NCI-H2029 treated with DMSO at 0.1 percent for 48 hours (cell line): ENCODE measurements at regions not wholly inside any gene's neighbourhood (a gene's known extent, or its start where the extent isn't known, plus 50 kb on each side); places are given as distances from the start of the nearest gene placed in this dataset.
A peak's percentile ranks its signal among the peaks of the same experiment; 100 is the strongest.
"Not testable (repeated sequence)": the region's sequence is repeated elsewhere in the genome, so short reads cannot be mapped to it uniquely, and the experiment has no call there.

ENCODE experiments used
- DNase-seq: peaks from one replicate; lab custom pipeline; 2025; lab: John Stamatoyannopoulos, UW

DNA sequence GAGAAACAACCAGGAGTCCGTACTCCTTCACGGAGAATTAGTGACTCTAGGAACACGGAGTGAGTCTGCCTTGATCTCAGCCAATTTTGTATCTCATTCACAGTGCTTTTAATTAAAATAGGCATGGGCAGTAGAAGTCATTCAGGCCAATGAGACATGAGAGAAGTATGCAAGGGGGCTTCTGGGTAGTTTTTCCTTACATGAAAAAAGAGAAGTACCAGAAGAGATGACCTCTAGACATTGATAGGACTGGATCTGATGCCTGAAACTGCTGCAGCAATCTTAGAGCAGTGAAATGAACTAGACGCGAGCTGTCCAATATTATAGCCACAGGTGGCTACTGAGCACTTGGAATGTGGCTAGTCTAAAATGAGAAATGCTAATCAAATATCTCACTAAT is 187.7 kb upstream of the TLE4 start:
- DNase-seq: no peak

DNA sequence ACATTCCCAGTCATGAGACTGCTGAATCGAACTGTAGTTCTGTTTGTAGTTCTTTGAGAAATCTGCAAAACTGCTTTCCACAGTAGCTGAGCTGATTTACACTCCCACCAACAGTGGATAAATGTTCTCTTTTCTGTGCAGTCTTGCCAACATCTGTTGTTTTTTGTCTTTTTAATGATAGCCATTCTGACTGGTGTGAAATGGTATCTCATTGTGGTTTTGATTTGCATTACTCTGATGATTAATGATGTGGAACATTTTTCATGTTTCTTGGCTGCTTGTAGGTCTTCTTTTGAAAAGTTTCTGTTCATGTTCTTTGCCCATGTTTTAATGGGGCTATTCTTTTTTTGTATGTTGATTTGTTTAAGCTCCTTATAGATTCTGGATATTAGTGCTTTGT is 187.3 kb upstream of the TLE4 start:
- DNase-seq: no peak

DNA sequence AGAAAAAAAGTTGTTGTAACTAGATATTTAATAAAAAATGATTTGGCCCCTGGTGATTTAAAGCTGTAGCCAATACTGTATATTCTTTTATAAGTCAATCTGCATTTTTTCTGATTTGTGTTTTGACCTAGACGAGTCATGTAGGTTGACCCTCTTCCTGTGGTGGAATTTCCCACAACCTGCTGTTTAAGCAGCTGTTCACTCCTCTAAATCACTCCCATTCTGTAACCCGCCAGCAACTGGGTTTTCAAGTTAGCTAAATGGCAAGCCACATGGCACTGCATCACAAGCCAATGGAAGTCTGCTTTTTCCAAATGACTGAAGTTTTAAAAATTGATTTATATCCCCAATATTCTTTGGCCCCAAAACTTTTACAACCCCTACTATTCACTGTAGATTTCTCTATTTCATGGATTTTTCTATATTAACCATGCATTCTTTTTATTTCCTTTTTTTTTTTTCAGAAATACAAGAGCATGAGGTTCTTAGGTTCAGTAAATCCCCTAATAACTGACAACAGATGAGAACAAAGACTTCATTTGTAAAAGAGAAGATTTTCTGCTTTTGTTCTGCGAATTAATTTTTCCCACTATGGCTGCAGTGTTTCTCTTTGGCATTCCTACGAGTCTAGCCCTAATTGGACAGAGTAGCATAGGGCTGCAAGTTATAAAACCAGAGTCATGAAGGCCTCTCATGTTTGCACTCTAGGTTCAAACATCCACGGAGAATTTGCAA is 184.5 kb upstream of the TLE4 start:
- no peak for DNase-seq

GRCh38 chr9:79390077-79390698 is 181.6 kb upstream of the TLE4 start:
- no peak for DNase-seq

GRCh38 chr9:79390781-79391770 is 180.7 kb upstream of the TLE4 start:
- no peak for DNase-seq

DNA sequence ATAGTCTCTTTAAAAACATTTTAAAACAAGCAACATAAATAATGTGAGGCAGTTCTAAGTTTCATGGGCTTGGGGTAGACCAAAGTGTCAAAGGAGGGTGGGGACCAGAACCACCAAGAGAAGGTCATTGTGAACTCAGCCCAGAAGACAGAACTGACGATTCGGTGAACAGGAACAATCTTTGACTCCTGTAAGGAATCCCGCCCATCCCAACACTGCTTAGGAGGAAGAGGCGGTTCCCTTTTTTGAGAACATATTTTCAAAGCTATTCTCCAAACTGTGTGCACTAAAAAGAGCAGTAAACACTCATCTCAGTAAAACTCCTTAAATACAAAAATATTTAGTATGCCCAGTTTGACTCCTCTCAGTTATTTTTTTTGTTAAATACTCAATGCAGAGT is 176.5 kb upstream of the TLE4 start:
- no peak for DNase-seq

- DNase-seq: no peak
These were observed 176.0 kb upstream of the TLE4 start for GRCh38 chr9:79395755-79396154.

DNA sequence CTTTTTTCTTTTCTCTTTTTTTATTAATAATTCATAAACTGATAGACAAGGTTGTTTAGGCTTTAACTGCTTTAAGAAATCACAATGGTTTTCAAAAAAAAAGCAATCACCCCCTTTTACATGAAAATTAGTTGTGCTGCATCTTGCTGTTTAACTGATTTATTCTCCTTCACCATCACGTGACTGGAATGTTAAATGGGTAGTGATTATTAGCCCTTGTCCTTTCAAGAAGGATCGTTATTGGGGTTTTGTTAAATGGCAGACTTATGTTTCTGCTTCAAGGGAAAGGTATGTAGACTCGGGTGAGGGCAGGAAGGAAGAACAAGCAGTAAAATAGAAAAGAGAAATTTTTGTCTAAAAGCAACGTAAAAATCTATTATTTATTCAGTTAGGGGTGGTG is 175.6 kb upstream of the TLE4 start:
- no peak for DNase-seq

GRCh38 chr9:79403495-79403894 is 168.3 kb upstream of the TLE4 start:
- no peak for DNase-seq

- DNase-seq: no peak
These were observed 163.6 kb upstream of the TLE4 start for GRCh38 chr9:79408200-79408599.

GRCh38 chr9:79408617-79409016 is 163.1 kb upstream of the TLE4 start:
- DNase-seq: no peak

GRCh38 chr9:79409182-79409823 is 162.5 kb upstream of the TLE4 start:
- no peak for DNase-seq

DNA sequence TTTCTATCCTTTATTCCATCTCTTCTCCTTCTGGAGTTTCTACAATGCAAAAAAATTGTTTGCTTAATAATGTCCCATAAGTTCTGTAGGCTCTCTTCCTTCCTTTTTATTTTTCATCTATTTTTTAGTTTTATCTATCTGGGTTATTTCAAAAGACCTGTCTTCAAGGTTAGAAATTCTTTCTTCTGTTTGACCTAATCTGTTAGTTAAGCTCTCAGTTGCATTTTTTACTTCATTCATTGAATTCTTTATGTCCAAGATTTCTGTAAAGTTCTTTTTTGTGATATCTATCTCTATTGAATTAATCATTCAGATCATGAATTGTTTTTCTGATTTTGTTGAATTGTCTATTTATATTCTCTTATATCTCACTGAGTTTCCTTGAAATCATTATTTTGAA is 145.9 kb upstream of the TLE4 start:
- no peak for DNase-seq

DNA sequence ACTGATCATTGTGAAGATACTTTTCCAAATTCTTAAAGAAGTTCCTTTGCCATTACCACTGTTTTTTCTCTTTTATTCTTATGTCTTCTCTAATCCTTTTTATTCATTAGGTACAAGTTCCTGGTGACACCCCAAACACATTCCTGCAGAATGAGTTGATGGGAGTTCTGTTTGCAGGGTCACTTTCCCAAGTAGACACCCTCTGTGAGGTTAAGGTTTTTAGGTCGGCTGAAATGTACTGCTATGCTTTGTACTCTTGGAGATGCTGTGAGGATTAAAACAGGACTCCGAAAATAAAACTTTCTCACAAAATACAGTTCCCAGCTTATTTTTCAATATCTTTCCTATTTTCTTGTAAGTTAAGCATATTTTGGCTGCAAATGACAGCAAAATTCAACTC is 143.3 kb upstream of the TLE4 start:
- DNase-seq: no peak

- DNase-seq: peak; percentile 19
These were observed 141.1 kb upstream of the TLE4 start for GRCh38 chr9:79430619-79431018.

DNA sequence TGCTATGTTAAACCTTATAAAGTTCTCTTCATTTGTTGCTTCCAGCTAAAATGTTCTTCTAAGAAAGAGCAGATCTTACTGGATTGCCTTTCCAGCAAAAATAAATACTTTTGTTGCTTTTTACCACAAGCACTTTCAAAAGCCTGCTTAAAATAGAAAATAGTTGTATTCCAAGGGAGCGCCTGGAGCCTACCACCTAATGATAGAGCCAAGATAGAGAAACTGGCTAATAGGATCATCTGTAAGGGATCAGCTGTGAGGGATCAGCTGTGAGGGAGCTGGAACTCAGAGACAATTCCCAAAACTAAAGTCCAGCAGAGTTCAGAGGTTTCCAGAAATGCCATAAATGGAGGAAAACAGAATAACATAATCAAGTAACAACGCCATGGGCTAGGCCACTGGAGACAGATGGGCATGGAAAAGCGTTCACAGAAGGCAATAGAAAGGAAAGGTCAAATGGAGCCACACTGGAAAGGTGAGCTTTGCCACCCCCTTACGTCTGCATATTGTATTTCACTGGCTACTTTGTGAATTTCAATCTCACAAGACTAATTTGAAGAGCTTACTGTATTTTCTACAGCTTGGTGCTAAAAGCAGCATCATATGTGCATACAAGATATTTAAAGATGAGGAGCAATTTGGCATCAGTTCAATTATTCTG is 140.6 kb upstream of the TLE4 start:
- no peak for DNase-seq

DNA sequence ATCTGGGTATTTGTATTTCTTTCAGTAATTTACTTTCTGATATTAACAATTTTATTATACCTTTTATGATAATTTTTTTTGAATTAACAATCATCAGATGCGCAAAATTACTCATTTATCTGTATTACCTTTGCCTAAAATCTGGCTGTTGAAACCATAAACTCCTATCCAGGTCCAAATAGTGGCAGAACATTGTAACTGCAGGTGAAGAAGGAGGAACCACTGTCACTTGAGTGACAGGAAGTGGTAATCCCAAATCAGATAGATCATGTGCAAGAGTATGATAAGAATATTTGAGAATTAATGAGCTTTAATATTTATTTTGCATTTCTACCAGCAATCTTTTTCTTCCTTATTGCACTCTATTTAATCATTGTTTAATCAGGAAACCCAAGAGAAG is 139.3 kb upstream of the TLE4 start:
- DNase-seq: no peak

GRCh38 chr9:79433703-79434102 is 138.1 kb upstream of the TLE4 start:
- DNase-seq: no peak

GRCh38 chr9:79439221-79439620 is 132.5 kb upstream of the TLE4 start:
- not testable (repeated sequence) for DNase-seq

GRCh38 chr9:79446523-79447307 is 125.0 kb upstream of the TLE4 start:
- DNase-seq: no peak

GRCh38 chr9:79447308-79447605 is 124.5 kb upstream of the TLE4 start:
- no peak for DNase-seq
